NCI-H2196 treated with DMSO at 0.1 percent for 48 hours (cell line): ENCODE measurements at regions not wholly inside any gene's neighbourhood (a gene's known extent, or its start where the extent isn't known, plus 50 kb on each side); places are given as distances from the start of the nearest gene placed in this dataset.

Source experiments
- DNase-seq: peaks from one replicate; lab custom pipeline; 2025; ENCODE audit not compliant: unreplicated experiment; lab: John Stamatoyannopoulos, UW

GRCh38 chr1:37415611-37416244, 58.7 kb upstream of the ZC3H12A start:
- no peak for DNase-seq

DNA sequence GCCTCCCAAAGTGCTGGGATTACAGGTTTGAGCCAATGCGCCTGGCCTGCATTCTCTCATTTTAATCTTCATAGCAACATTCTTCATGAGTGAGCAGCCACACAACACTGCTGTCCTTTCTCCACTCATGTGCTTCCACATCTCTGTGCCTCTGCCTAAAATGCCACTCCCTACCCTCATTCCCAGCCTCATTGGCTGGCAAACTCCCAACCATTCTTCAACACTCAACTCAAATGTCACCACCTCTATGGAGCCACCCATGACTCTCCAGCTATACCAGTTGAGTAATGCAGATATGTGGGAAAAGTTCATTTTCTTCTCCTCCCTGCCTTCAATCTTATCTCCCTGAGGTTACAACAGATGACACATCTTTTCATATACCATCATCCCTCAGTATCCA, 53.9 kb upstream of the ZC3H12A start:
- DNase-seq = no peak

- no peak for DNase-seq
Observed at GRCh38 chr1:37423810-37424209, 50.6 kb upstream of the ZC3H12A start.

DNA sequence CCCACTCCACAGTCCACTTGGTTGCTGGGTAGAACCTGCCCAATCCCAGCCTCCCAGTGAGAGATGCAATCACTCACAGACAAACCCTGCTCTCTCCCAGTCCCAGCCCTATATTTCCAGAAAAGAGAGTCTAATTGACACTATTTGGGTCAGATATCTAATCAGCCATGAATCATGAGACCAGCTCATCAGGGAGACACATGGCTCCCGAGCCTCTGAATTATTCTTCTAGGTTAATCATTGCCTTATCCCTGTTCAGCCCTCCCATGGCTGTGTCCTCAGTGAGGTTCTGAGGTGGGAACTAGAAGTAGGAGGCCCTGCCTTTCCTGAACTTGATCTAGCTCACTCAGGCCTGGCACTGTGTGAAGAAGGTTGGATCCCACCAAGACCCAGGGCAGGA, 49.9 kb upstream of the ZC3H12A start:
- DNase-seq = no peak
